GM12878 (cell line): ENCODE measurements at regions not wholly inside any gene's neighbourhood (a gene's known extent, or its start where the extent isn't known, plus 50 kb on each side); places are given as distances from the start of the nearest gene placed in this dataset.

ENCODE experiments used
- ATAC-seq: fragments of 200-7000 bp; cut with Tn5 transposase; 3 replicates; pipeline ENCODE4 v1.9.1; 2020; ENCODE audit warnings: mild to moderate bottlenecking, moderate library complexity
- BruUV-seq: library from RNA; stranded (reverse); fragments of 400-500 nt; replicated peaks from 2 replicates; lab custom pipeline; 2021; lab: Mats Ljungman, UMichigan
- CTCF ChIA-PET: fragments of 300-600 bp; sonication (Branson Sonifier 250); formaldehyde crosslinking; extraction: SDS; loops from one replicate; lab custom pipeline; 2021; ENCODE audit warnings: inconsistent platforms; lab: Yijun Ruan, JAX
- POLR2A ChIA-PET: fragments of 350-600 bp; formaldehyde crosslinking; extraction: SDS; loops from one replicate; lab custom pipeline; 2021; ENCODE audit warnings: inconsistent platforms; lab: Charles Lee
- RAD21 ChIA-PET: fragments of 300-600 bp; sonication (Branson Sonifier 250); formaldehyde crosslinking; loops from one replicate; lab custom pipeline; 2023; ENCODE audit warnings: antibody characterized with exemption; ENCODE audit not compliant: unreplicated experiment; lab: Charles Lee
- SMC1A ChIA-PET: fragments of 300-600 bp; sonication (Branson Sonifier 250); formaldehyde crosslinking; loops from one replicate; lab custom pipeline; 2023; ENCODE audit not compliant: unreplicated experiment, uncharacterized antibody; lab: Charles Lee
- DNase-seq: peaks from one replicate; pipeline ENCODE4 v3.0.0-alpha.2; 2011; ENCODE audit warnings: low read depth, low spot score
- FAIRE-seq: peaks from 3 replicates; lab custom pipeline; 2011; peaks lifted over from hg19 to GRCh38; lab: Jason Lieb, UNC
- H2AFZ ChIP-seq: 2 replicates; pipeline ENCODE4 v1.6.0; 2011; ENCODE audit warnings: low read depth, low read length, control low read depth; ENCODE audit not compliant: control insufficient read depth
- H3K27ac ChIP-seq: 2 replicates; pipeline ENCODE4 v1.5.1; 2011; ENCODE audit warnings: control low read depth; ENCODE audit not compliant: control insufficient read depth, insufficient read depth
- H3K27me3 ChIP-seq, 2 experiments: replicated peaks in 1 of 2; 2 replicates each; pipeline versions ENCODE4 v1.6.0 to v1.6.1; 2011; ENCODE audit warnings: low read length in 1 of 2; ENCODE audit not compliant: control insufficient read depth in 2 of 2, insufficient read depth in 2 of 2
- H3K36me3 ChIP-seq, 2 experiments: 2 replicates each; pipeline ENCODE4 v1.5.1; 2011; ENCODE audit warnings: low read length in 1 of 2; ENCODE audit not compliant: control insufficient read depth in 2 of 2, insufficient read depth in 2 of 2
- H3K4me1 ChIP-seq: 2 replicates; pipeline ENCODE4 v1.6.1; 2011; ENCODE audit warnings: mild to moderate bottlenecking, low read length, moderate library complexity, mixed read lengths; ENCODE audit not compliant: control insufficient read depth, insufficient read depth
- H3K4me2 ChIP-seq: 2 replicates; pipeline ENCODE4 v1.6.0; 2011; ENCODE audit warnings: control low read depth; ENCODE audit not compliant: control insufficient read depth, insufficient read depth
- H3K4me3 ChIP-seq: fragments of 200-600 bp; sonication (generic); 2 replicates; pipeline ENCODE4 v1.5.1; 2016
- H3K79me2 ChIP-seq: 2 replicates; pipeline ENCODE4 v1.6.0; 2011; ENCODE audit warnings: low read length; ENCODE audit not compliant: control insufficient read depth, insufficient read depth
- H3K9ac ChIP-seq: 2 replicates; pipeline ENCODE4 v1.8.0; 2011; ENCODE audit warnings: low read length, control low read depth, mixed read lengths; ENCODE audit not compliant: control insufficient read depth, insufficient read depth
- H3K9me3 ChIP-seq: replicated peaks from 3 replicates; pipeline ENCODE4 v1.5.1; 2011; ENCODE audit warnings: mild to moderate bottlenecking, low read length; ENCODE audit not compliant: control insufficient read depth, insufficient read depth
- H4K20me1 ChIP-seq: 2 replicates; pipeline ENCODE4 v1.6.0; 2011; ENCODE audit not compliant: control insufficient read depth, insufficient read depth
- CREB1 ChIP-seq: IDR thresholded peaks from 2 replicates; pipeline ENCODE4 v1.6.1; 2012; ENCODE audit warnings: low read depth, mild to moderate bottlenecking, inconsistent platforms
- ETV6 ChIP-seq, 2 experiments: fragments of 450-650 bp in 1 of 2; IDR thresholded peaks in 1 of 2; conservative IDR thresholded peaks in 1 of 2; 2 replicates each; pipeline ENCODE4 v1.6.1; 2014; ENCODE audit warnings: antibody characterized with exemption in 1 of 2, borderline replicate concordance in 1 of 2, low read depth in 1 of 2, mild to moderate bottlenecking in 1 of 2, moderate library complexity in 1 of 2
- EZH2 ChIP-seq: IDR thresholded peaks from 2 replicates; pipeline ENCODE4 v1.6.1; 2012; ENCODE audit warnings: low read depth, mild to moderate bottlenecking, control low read depth, inconsistent platforms, low read length, borderline replicate concordance; ENCODE audit not compliant: control insufficient read depth
- RCOR1 ChIP-seq: conservative IDR thresholded peaks from 2 replicates; pipeline ENCODE4 v1.6.1; 2012; ENCODE audit warnings: low read depth, low read length, improper control_type of control experiment
- SUPT20H ChIP-seq: IDR thresholded peaks from 2 replicates; pipeline ENCODE4 v1.6.1; 2011; ENCODE audit warnings: low read depth, mild to moderate bottlenecking, low read length, moderate library complexity, borderline replicate concordance; ENCODE audit not compliant: control insufficient read depth
- TARDBP ChIP-seq: IDR thresholded peaks from 2 replicates; pipeline ENCODE4 v1.6.1; 2016; ENCODE audit warnings: borderline replicate concordance
- ZBTB4 ChIP-seq: fragments of 450-650 bp; formaldehyde crosslinking; IDR thresholded peaks from 2 replicates; pipeline ENCODE4 v1.4.0; 2022; ENCODE audit warnings: mild to moderate bottlenecking, moderate library complexity
- ZNF217 ChIP-seq: fragments of 450-650 bp; IDR thresholded peaks from 2 replicates; pipeline ENCODE4 v1.6.1; 2017; ENCODE audit warnings: antibody characterized with exemption, mild to moderate bottlenecking
- WGBS: methylation state at CpG from one replicate; pipeline ENCODE4 v1.1.6; 2016; ENCODE audit warnings: low lambda C conversion rate; ENCODE audit not compliant: insufficient replicate concordance, insufficient coverage; ENCODE audit errors: missing lambda C conversion rate; 5-methylcytosine and 5-hydroxymethylcytosine counted together
- in situ Hi-C: fragments of 300-500 bp; cut with MboI; formaldehyde crosslinking; loops from 9 replicates; pipeline ENCODE4 v1.14.3; 2018; ENCODE audit warnings: mixed read lengths
- intact Hi-C: fragments of 100-400 bp; cut with micrococcal nuclease; formaldehyde crosslinking; loops from one replicate; pipeline ENCODE4 v1.14.2; 2022; ENCODE audit not compliant: unreplicated experiment
- TF ChIP-seq, protein P1 (sequence below): IDR thresholded peaks from 2 replicates; pipeline ENCODE4 v1.6.1; 2011; ENCODE audit warnings: borderline replicate concordance, low read depth, mild to moderate bottlenecking, moderate library complexity, low read length; ENCODE audit not compliant: insufficient read depth, poor library complexity, severe bottlenecking

DNA sequence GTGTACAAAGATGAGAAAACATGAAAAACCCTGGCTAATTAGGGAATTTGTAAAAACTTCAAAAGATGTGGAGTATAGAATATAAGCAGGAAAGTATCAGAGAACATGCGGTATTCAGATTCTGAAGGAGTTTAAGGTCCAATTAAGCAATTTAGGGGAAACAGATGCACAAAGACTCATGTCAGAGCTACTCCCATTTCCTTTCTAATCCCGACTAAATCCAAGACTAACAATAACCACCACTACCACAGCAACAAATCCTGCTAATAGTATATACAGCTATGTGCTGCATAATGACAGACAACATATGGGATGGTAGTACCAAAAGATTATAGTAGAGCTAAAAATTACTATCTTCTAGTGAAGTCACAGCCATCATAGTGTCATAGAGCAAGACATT, 102.1 kb downstream of the LURAP1L start:
- TF ChIP-seq SUPT20H, result no peak
- no peak for TF ChIP-seq ZNF217
- TF ChIP-seq TARDBP, result no peak
- TF ChIP-seq CREB1, result no peak
- TF ChIP-seq RCOR1, result no peak
- TF ChIP-seq EZH2, result no peak
- no peak for TF ChIP-seq ZBTB4 (CRISPR knock-in tag)
- TF ChIP-seq, protein P1, sequence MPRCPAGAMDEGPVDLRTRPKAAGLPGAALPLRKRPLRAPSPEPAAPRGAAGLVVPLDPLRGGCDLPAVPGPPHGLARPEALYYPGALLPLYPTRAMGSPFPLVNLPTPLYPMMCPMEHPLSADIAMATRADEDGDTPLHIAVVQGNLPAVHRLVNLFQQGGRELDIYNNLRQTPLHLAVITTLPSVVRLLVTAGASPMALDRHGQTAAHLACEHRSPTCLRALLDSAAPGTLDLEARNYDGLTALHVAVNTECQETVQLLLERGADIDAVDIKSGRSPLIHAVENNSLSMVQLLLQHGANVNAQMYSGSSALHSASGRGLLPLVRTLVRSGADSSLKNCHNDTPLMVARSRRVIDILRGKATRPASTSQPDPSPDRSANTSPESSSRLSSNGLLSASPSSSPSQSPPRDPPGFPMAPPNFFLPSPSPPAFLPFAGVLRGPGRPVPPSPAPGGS, result no peak
- TF ChIP-seq ETV6 (conservative IDR thresholded peaks at IDR 0.05 in 1 of 2, IDR thresholded peaks at IDR 0.05 in 1 of 2; ENCODE audit: borderline replicate concordance in 1 of 2, low read depth in 1 of 2), result no peak
- TF ChIP-seq, all 136 proteins: peak for 0
- CTCF ChIA-PET, result interaction anchor here (1.0 kb wide), 1 partner anchor 100 kb away, joined by 3 read pairs; no protein-coding TSS in a partner anchor
- FAIRE-seq (no peak), DNase-seq (no peak), ATAC-seq (no peak)
- RAD21 ChIA-PET, result no interaction called here
- Histone ChIP-seq H3K9ac (no peak overlapping the region), H3K27me3 (no peaks in the 10 kb centered on the region), H3K4me3 (no peak overlapping the region), H3K4me1 (no peaks in the 10 kb centered on the region), H3K9me3 (no peaks in the 10 kb centered on the region), H3K79me2 (no peaks in the 10 kb centered on the region), H2AFZ (no peak overlapping the region), H3K4me2 (no peak overlapping the region), H4K20me1 (no peaks in the 10 kb centered on the region), H3K27ac (no peak overlapping the region), H3K36me3 (no peaks in the 10 kb centered on the region)
- POLR2A ChIA-PET, result no interaction called here
- in situ Hi-C loops, result no loop called here
- BruUV-seq, result no TSS peak
- SMC1A ChIA-PET, result no interaction called here
- 47% methylated on average over 2 of the region's 2 CpGs for WGBS
- intact Hi-C loops, result no loop called here
